Trophoblast cell (in vitro differentiated cells and primary cell): ENCODE measurements at regions not wholly inside any gene's neighbourhood (a gene's known extent, or its start where the extent isn't known, plus 50 kb on each side); places are given as distances from the start of the nearest gene placed in this dataset.

Experiments used
- DNase-seq, 2 donors: peaks; one replicate each; pipeline ENCODE4 v3.0.0-alpha.2; 2016
- H2AFZ ChIP-seq: 2 replicates; pipeline ENCODE4 v1.6.1; 2013; ENCODE audit warnings: low read length, moderate library complexity, mild to moderate bottlenecking; ENCODE audit not compliant: insufficient read depth, poor library complexity
- H2AK5ac ChIP-seq: 2 replicates; pipeline ENCODE4 v1.6.1; 2013; ENCODE audit warnings: mild to moderate bottlenecking, low read length
- H2BK120ac ChIP-seq: 2 replicates; pipeline ENCODE4 v1.6.1; 2013; ENCODE audit warnings: low read length, mild to moderate bottlenecking, moderate library complexity; ENCODE audit not compliant: insufficient read depth, poor library complexity
- H2BK12ac ChIP-seq: 2 replicates; pipeline ENCODE4 v1.6.1; 2013; ENCODE audit warnings: mild to moderate bottlenecking, low read length, moderate library complexity
- H2BK5ac ChIP-seq: 2 replicates; pipeline ENCODE4 v1.6.1; 2013; ENCODE audit warnings: low read length, low read depth, moderate library complexity, mild to moderate bottlenecking; ENCODE audit not compliant: poor library complexity
- H3K14ac ChIP-seq: 2 replicates; pipeline ENCODE4 v1.6.1; 2013; ENCODE audit warnings: mild to moderate bottlenecking, low read length
- H3K18ac ChIP-seq: 2 replicates; pipeline ENCODE4 v1.6.1; 2013; ENCODE audit warnings: mild to moderate bottlenecking, low read length
- H3K23ac ChIP-seq: 2 replicates; pipeline ENCODE4 v1.6.1; 2013; ENCODE audit warnings: low read length
- H3K27ac ChIP-seq: 2 replicates; pipeline ENCODE4 v1.5.1; 2013; ENCODE audit warnings: low read depth, mild to moderate bottlenecking, inconsistent platforms, low read length, moderate library complexity
- H3K27me3 ChIP-seq: 2 replicates; pipeline ENCODE4 v1.6.1; 2013; ENCODE audit warnings: inconsistent platforms, mild to moderate bottlenecking, low read length, moderate library complexity; ENCODE audit not compliant: insufficient read depth
- H3K36me3 ChIP-seq, 2 experiments: 1 replicate in 1 of 2; 2 replicates in 1 of 2; pipeline ENCODE4 v1.6.1; 2013; ENCODE audit warnings: low read length in 2 of 2, mild to moderate bottlenecking in 2 of 2, moderate library complexity in 1 of 2; ENCODE audit not compliant: insufficient read depth in 2 of 2, control insufficient read depth in 1 of 2
- H3K4ac ChIP-seq: 2 replicates; pipeline ENCODE4 v1.6.1; 2013; ENCODE audit warnings: low read depth, mild to moderate bottlenecking, low read length, moderate library complexity
- H3K4me1 ChIP-seq, 2 experiments: 1 replicate in 1 of 2; 2 replicates in 1 of 2; pipeline ENCODE4 v1.6.1; 2013; ENCODE audit warnings: low read length in 2 of 2, mild to moderate bottlenecking in 2 of 2, moderate library complexity in 1 of 2; ENCODE audit not compliant: insufficient read depth in 2 of 2, control insufficient read depth in 1 of 2
- H3K4me2 ChIP-seq: 2 replicates; pipeline ENCODE4 v1.6.1; 2013; ENCODE audit warnings: inconsistent platforms, mild to moderate bottlenecking, low read length, moderate library complexity
- H3K4me3 ChIP-seq: 2 replicates; pipeline ENCODE4 v1.5.1; 2013; ENCODE audit warnings: mild to moderate bottlenecking, low read depth, low read length, inconsistent platforms
- H3K79me1 ChIP-seq: one replicate; pipeline ENCODE4 v1.6.1; 2013; ENCODE audit warnings: low read length
- H3K79me2 ChIP-seq: 2 replicates; pipeline ENCODE4 v1.6.1; 2013; ENCODE audit warnings: low read length, mild to moderate bottlenecking; ENCODE audit not compliant: control insufficient read depth, insufficient read depth, poor library complexity
- H3K9ac ChIP-seq: 2 replicates; pipeline ENCODE4 v1.6.1; 2013; ENCODE audit warnings: mild to moderate bottlenecking, low read length
- H3K9me3 ChIP-seq: 2 replicates; pipeline ENCODE4 v1.6.1; 2013; ENCODE audit warnings: low read depth, mild to moderate bottlenecking, control low read depth, inconsistent platforms, low read length; ENCODE audit not compliant: insufficient read depth
- H4K12ac ChIP-seq: 2 replicates; pipeline ENCODE4 v1.6.1; 2013; ENCODE audit warnings: low read depth, mild to moderate bottlenecking, low read length, moderate library complexity
- H4K8ac ChIP-seq: 2 replicates; pipeline ENCODE4 v1.6.1; 2013; ENCODE audit warnings: low read depth, mild to moderate bottlenecking, low read length, moderate library complexity
- H4K91ac ChIP-seq: one replicate; pipeline ENCODE4 v1.6.1; 2013; ENCODE audit warnings: low read depth, mild to moderate bottlenecking, low read length, moderate library complexity
- WGBS: extraction: QIAGEN DNeasy Blood & Tissue Kit; methylation state at CpG from one replicate; pipeline ENCODE4 v1.1.7; 2013; ENCODE audit warnings: missing lambda C conversion rate; ENCODE audit not compliant: insufficient read length, insufficient coverage; ENCODE audit errors: extremely low coverage; 5-methylcytosine and 5-hydroxymethylcytosine counted together

DNA sequence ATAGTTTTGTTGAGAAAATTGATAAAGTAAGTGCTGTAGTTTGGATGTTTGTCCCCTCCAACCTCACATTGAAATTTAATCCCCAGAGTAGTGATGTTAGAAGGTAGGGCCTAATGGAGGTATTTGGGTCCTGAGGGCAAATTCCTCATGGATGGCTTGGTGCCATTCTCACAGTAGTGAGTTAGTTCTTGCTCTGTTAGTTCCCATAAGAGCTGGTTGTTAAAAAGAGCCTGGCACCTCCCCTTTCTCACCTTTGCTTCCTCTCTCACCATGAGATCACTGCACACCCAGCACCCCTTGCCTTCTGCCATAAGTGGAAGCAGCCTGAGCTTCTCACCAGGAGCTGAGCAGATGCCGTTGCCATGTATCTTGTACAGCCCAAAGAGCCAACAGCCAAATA lies 354.8 kb upstream of the NFIA start:
- Histone ChIP-seq H2BK5ac (no peak overlapping the region), H3K14ac (no peak overlapping the region), H3K4me3 (no peak overlapping the region), H3K27ac (no peak overlapping the region), H3K36me3 (no peaks in the 10 kb centered on the region), H4K91ac (no peak overlapping the region), H2AK5ac (no peak overlapping the region), H2AFZ (no peak overlapping the region), H3K79me1 (no peaks in the 10 kb centered on the region), H3K23ac (no peak overlapping the region), H4K8ac (no peak overlapping the region), H3K4me1 (peaks cover 0 to 3% of the 10 kb centered on the region in 2 experiments), H3K79me2 (no peaks in the 10 kb centered on the region), H3K4ac (no peak overlapping the region), H3K9me3 (no peaks in the 10 kb centered on the region), H2BK12ac (no peak overlapping the region), H4K12ac (no peak overlapping the region), H3K18ac (no peak overlapping the region), H3K4me2 (no peak overlapping the region), H3K27me3 (no peaks in the 10 kb centered on the region), H3K9ac (no peak overlapping the region), H2BK120ac (no peak overlapping the region)
- WGBS, result no CpG with 5 or more reads among the region's 1 CpG
- peak; percentile 25 to 51 for DNase-seq

DNA sequence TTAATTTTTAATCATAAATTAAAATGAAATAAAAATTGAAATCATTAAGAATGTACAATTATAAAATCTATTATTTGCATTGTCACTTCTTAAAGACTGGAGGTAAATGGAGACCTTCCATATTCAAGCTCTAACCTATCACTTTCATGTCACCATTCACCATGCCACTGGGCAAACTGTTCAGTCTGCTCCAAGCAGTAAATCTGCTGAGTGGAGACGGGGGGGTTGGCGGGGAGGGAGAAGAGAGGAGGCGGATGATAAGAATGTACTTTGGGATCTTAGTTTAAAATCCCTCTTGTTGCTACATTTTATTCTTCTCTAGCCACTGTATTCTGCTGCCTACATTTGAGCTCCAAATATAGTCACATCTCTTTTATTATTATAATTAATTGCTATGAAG lies 365.9 kb upstream of the NFIA start:
- Histone ChIP-seq H2BK12ac (no peak overlapping the region), H3K14ac (no peak overlapping the region), H3K79me1 (no peaks in the 10 kb centered on the region), H3K9me3 (peaks cover under 1% of the 10 kb centered on the region), H4K8ac (no peak overlapping the region), H2AFZ (no peak overlapping the region), H3K9ac (no peak overlapping the region), H3K27ac (no peak overlapping the region), H2BK5ac (no peak overlapping the region), H3K4me1 (no peaks in the 10 kb centered on the region), H3K27me3 (no peaks in the 10 kb centered on the region), H3K4ac (no peak overlapping the region), H2BK120ac (no peak overlapping the region), H4K91ac (no peak overlapping the region), H3K18ac (no peak overlapping the region), H3K36me3 (no peaks in the 10 kb centered on the region), H2AK5ac (no peak overlapping the region), H3K23ac (no peak overlapping the region), H3K4me2 (no peak overlapping the region), H3K79me2 (no peaks in the 10 kb centered on the region), H4K12ac (no peak overlapping the region), H3K4me3 (no peak overlapping the region)
- DNase-seq, result no peak
- no CpG with 5 or more reads among the region's 3 CpGs for WGBS

DNA sequence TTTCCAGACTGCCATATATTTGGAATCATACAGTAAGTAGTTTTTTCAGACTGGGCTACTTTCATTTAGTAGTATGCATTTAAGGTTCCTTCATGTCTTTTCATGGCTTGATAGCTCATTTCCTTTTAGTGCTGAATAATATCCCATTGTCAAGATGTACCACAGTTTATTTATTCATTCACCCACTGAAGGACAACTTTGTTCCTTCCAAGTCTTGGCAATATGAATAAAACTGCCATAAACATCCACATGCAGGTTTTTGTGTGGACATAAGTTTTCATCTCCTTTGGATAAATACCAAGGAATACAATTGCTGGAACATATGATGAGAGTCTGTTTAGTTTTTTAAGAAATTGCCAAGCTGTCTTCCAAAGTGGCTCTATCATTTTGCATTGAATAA lies 366.4 kb upstream of the NFIA start:
- H4K12ac ChIP-seq, result no peak overlapping the region
- H3K9ac ChIP-seq, result no peak overlapping the region
- no peaks in the 10 kb centered on the region for H3K79me2 ChIP-seq
- no peaks in the 10 kb centered on the region for H3K27me3 ChIP-seq
- H2AFZ ChIP-seq, result no peak overlapping the region
- H3K36me3 ChIP-seq, result no peaks in the 10 kb centered on the region
- H3K23ac ChIP-seq, result no peak overlapping the region
- H2AK5ac ChIP-seq, result no peak overlapping the region
- H2BK5ac ChIP-seq, result no peak overlapping the region
- H3K4me2 ChIP-seq, result no peak overlapping the region
- H4K8ac ChIP-seq, result no peak overlapping the region
- no peaks in the 10 kb centered on the region for H3K4me1 ChIP-seq
- H3K14ac ChIP-seq, result no peak overlapping the region
- no peak overlapping the region for H2BK120ac ChIP-seq
- H3K4me3 ChIP-seq, result no peak overlapping the region
- no peak overlapping the region for H3K4ac ChIP-seq
- H3K79me1 ChIP-seq, result no peaks in the 10 kb centered on the region
- no peak overlapping the region for H3K27ac ChIP-seq
- H3K9me3 ChIP-seq, result no peaks in the 10 kb centered on the region
- H4K91ac ChIP-seq, result no peak overlapping the region
- H2BK12ac ChIP-seq, result no peak overlapping the region
- H3K18ac ChIP-seq, result no peak overlapping the region
- no peak for DNase-seq

DNA sequence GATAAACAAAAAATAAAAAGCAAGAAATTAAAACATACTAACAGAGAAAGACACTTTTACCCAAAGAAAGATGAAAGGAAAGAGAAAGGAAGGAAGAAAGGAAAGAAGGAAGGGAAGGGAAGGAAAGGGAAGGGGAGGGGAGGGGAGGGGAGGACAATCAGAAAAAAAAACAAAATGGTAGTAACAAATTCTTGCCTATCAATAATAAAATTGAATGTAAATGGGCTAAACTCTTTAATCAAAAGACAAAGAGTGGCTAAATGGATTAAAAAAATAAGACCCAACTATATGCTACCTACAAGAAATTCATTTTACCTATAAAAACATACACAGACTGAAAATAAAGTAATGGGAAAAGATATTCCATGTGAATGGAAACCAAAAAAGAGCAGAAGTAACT lies 372.9 kb upstream of the NFIA start:
- Histone ChIP-seq H3K27ac (no peak overlapping the region), H2BK120ac (no peak overlapping the region), H3K14ac (no peak overlapping the region), H3K9ac (no peak overlapping the region), H2BK5ac (no peak overlapping the region), H3K4ac (no peak overlapping the region), H3K23ac (no peak overlapping the region), H4K91ac (no peak overlapping the region), H3K9me3 (no peaks in the 10 kb centered on the region), H3K4me1 (no peaks in the 10 kb centered on the region), H3K79me1 (no peaks in the 10 kb centered on the region), H2AK5ac (no peak overlapping the region), H2BK12ac (no peak overlapping the region), H3K36me3 (no peaks in the 10 kb centered on the region), H3K27me3 (no peaks in the 10 kb centered on the region), H4K12ac (no peak overlapping the region), H4K8ac (no peak overlapping the region), H3K18ac (no peak overlapping the region), H3K4me2 (no peak overlapping the region), H2AFZ (no peak overlapping the region), H3K4me3 (no peak overlapping the region), H3K79me2 (no peaks in the 10 kb centered on the region)
- DNase-seq, result no peak

DNA sequence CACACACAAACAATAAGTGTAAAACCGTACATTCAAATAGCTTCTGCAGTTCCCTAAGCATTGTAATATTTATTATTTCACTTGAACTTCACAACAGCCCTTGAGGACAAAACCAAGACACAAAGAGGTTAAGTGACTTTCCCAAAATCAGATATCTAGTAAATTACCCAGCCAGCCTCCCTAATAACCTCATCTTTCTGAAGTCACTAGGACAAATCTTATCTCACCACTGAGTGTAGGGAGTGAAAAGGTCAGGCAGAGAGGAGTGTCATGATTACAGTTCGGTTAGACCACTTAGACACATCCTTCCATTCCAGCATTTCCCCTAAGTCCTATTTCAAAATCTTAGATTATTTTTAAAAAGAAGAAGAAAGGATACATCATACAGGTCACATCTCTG lies 377.3 kb upstream of the NFIA start:
- Histone ChIP-seq H3K79me1 (no peaks in the 10 kb centered on the region), H3K4ac (no peak overlapping the region), H4K91ac (no peak overlapping the region), H3K18ac (no peak overlapping the region), H3K27me3 (no peaks in the 10 kb centered on the region), H3K4me2 (no peak overlapping the region), H3K23ac (no peak overlapping the region), H2BK120ac (no peak overlapping the region), H2BK5ac (no peak overlapping the region), H2AK5ac (no peak overlapping the region), H2AFZ (no peak overlapping the region), H3K14ac (no peak overlapping the region), H3K4me3 (no peak overlapping the region), H3K36me3 (no peaks in the 10 kb centered on the region), H3K27ac (no peak overlapping the region), H4K12ac (no peak overlapping the region), H4K8ac (no peak overlapping the region), H3K9me3 (no peaks in the 10 kb centered on the region), H3K79me2 (no peaks in the 10 kb centered on the region), H2BK12ac (no peak overlapping the region), H3K9ac (no peak overlapping the region), H3K4me1 (no peaks in the 10 kb centered on the region)
- DNase-seq, result no peak
- no CpG with 5 or more reads among the region's 2 CpGs for WGBS
